ENCODE measurements at regions not wholly inside any gene's neighbourhood (a gene's known extent, or its start where the extent isn't known, plus 50 kb on each side); places are given as distances from the start of the nearest gene placed in this dataset.

GRCh38 chr9:86708918-86709835 lies 238.1 kb downstream of the GAS1 start:
- DNase-seq (ENCODE audit: low spot score in 2 of 2), result no peak
- WGBS, 2 donors, result 87% methylated on average over 9 of the region's 9 CpGs
- intact Hi-C loops (cut with DNase I; ENCODE audit: low total_unique reads), result no loop called here
- no peak overlapping the region for H3K4me3 ChIP-seq (ENCODE audit: low read depth, poor library complexity, severe bottlenecking)
- TF ChIP-seq POLR2A (IDR thresholded peaks at IDR 0.05), result no peak
- TF ChIP-seq CTCF (IDR thresholded peaks at IDR 0.05), result no peak

DNA sequence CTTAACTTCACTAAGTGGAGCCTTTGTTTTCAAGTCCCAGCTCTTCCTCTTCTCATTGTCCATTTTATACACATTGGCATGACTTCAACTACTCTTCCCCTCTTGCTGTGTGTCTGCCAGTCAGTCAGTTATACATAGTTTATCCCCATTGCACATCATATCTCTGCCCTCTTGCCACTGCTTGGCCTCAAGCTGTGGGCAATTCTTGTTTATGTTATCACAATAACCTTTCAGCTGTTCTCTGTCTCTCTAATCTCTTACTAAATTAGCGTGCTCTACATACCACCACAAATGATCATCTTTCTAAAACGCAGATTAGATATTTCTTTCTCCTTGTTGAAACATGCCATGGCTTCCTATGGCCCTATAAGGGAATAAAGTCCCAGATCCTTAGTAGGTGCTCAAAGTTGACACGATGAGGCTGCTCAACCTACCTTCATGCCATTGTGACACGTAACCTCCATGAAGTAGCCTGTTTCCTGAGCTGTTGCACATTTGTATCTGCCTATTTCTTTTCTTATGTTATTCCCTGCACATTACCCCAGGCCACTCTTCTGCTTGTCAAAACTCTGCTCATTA lies 239.3 kb downstream of the GAS1 start:
- 58 to 65% methylated on average over 4 of the region's 4 CpGs for WGBS, 2 donors
- no peak for TF ChIP-seq CTCF (IDR thresholded peaks at IDR 0.05)
- no peak for TF ChIP-seq POLR2A (IDR thresholded peaks at IDR 0.05)
- no peak for DNase-seq (ENCODE audit: low spot score in 2 of 2)
- H3K4me3 ChIP-seq (ENCODE audit: low read depth, poor library complexity, severe bottlenecking), result no peak overlapping the region
- intact Hi-C loops (cut with DNase I; ENCODE audit: low total_unique reads), result no loop called here

DNA sequence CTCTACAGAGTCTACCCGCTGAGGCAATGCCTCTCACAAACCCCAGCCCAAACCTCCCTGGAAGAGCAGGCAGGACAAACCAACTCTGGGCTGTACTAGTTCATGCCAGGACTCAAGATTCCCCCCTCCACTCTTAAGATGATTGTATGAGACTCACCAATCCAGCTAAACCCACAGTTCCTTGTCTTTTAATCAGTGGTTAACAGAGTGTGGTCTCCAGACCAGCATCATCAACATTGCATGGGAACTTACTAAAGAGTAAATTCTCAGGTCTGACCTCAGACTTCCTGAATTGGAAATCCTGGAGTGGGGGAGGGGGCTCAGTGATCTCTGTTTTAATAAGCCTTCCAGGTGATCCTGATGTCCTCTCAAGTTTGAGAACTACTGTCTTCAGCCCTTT lies 240.9 kb downstream of the GAS1 start:
- TF ChIP-seq POLR2A (IDR thresholded peaks at IDR 0.05), result no peak
- no peak for TF ChIP-seq CTCF (IDR thresholded peaks at IDR 0.05)
- no peak for DNase-seq (ENCODE audit: low spot score in 2 of 2)
- WGBS, 2 donors, result 88 to 95% methylated on average over 1 of the region's 1 CpG
- intact Hi-C loops (cut with DNase I; ENCODE audit: low total_unique reads), result no loop called here
- H3K4me3 ChIP-seq (ENCODE audit: low read depth, poor library complexity, severe bottlenecking), result no peak overlapping the region

DNA sequence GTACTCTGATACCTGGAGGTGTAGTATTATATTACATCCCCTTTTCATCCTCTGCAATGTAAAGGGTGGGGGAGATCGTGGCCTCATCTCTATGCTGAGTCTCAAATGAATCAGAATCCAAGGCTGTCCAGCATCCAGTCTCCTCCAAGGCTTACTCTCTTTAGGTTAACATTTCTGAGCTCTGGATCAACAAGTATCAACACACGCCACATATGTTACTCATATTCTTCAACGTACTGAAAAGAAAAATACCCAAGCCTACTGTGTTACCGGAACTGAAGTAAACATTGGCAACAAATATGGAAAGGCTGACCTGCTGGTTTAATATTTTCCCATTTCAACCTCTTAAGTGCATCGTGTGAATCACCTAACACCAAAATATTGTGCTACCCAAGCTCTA lies 241.8 kb downstream of the GAS1 start:
- H3K4me3 ChIP-seq (ENCODE audit: low read depth, poor library complexity, severe bottlenecking), result no peak overlapping the region
- WGBS, 2 donors, result 39 to 43% methylated on average over 5 of the region's 5 CpGs
- intact Hi-C loops (cut with DNase I; ENCODE audit: low total_unique reads), result no loop called here
- TF ChIP-seq POLR2A (IDR thresholded peaks at IDR 0.05), result no peak
- no peak for TF ChIP-seq CTCF (IDR thresholded peaks at IDR 0.05)
- no peak for DNase-seq (ENCODE audit: low spot score in 2 of 2)

- intact Hi-C loops (cut with DNase I; ENCODE audit: low total_unique reads), result no loop called here
- TF ChIP-seq POLR2A (IDR thresholded peaks at IDR 0.05), result no peak
- no peak for TF ChIP-seq CTCF (IDR thresholded peaks at IDR 0.05)
- no peak for DNase-seq (ENCODE audit: low spot score in 2 of 2)
- H3K4me3 ChIP-seq (ENCODE audit: low read depth, poor library complexity, severe bottlenecking), result no peak overlapping the region
- WGBS, 2 donors, result 65 to 67% methylated on average over 6 of the region's 6 CpGs
These were observed 244.0 kb downstream of the GAS1 start for GRCh38 chr9:86703346-86703745.
